ENCODE measurements at regions not wholly inside any gene's neighbourhood (a gene's known extent, or its start where the extent isn't known, plus 50 kb on each side); places are given as distances from the start of the nearest gene placed in this dataset.

GRCh38 chr14:71556730-71557129 is 375.5 kb upstream of the RGS6 start:
- TF ChIP-seq CTCF (IDR thresholded peaks at IDR 0.05) (no peak), POLR2A (IDR thresholded peaks at IDR 0.05) (no peak)

Data from uterus (tissue), 2 donors.